ENCODE measurements at regions not wholly inside any gene's neighbourhood (a gene's known extent, or its start where the extent isn't known, plus 50 kb on each side); places are given as distances from the start of the nearest gene placed in this dataset.

- TF ChIP-seq CEBPB (IDR thresholded peaks at IDR 0.05; ENCODE audit: borderline replicate concordance in 1 of 2, low read depth in 2 of 2, low read length in 2 of 2) (no peak), TBL1XR1 (IDR thresholded peaks at IDR 0.05; ENCODE audit: low read depth, low read length) (no peak), WRNIP1 (IDR thresholded peaks at IDR 0.05; ENCODE audit: borderline replicate concordance, low read depth, low read length) (no peak), BCLAF1 (IDR thresholded peaks at IDR 0.05) (no peak), LARP7 (IDR thresholded peaks at IDR 0.05) (no peak)
- TF ChIP-seq, protein P1, sequence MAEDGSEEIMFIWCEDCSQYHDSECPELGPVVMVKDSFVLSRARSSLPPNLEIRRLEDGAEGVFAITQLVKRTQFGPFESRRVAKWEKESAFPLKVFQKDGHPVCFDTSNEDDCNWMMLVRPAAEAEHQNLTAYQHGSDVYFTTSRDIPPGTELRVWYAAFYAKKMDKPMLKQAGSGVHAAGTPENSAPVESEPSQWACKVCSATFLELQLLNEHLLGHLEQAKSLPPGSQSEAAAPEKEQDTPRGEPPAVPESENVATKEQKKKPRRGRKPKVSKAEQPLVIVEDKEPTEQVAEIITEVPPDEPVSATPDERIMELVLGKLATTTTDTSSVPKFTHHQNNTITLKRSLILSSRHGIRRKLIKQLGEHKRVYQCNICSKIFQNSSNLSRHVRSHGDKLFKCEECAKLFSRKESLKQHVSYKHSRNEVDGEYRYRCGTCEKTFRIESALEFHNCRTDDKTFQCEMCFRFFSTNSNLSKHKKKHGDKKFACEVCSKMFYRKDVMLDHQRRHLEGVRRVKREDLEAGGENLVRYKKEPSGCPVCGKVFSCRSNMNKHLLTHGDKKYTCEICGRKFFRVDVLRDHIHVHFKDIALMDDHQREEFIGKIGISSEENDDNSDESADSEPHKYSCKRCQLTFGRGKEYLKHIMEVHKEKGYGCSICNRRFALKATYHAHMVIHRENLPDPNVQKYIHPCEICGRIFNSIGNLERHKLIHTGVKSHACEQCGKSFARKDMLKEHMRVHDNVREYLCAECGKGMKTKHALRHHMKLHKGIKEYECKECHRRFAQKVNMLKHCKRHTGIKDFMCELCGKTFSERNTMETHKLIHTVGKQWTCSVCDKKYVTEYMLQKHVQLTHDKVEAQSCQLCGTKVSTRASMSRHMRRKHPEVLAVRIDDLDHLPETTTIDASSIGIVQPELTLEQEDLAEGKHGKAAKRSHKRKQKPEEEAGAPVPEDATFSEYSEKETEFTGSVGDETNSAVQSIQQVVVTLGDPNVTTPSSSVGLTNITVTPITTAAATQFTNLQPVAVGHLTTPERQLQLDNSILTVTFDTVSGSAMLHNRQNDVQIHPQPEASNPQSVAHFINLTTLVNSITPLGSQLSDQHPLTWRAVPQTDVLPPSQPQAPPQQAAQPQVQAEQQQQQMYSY (CRISPR knock-in tag; IDR thresholded peaks at IDR 0.05), result no peak
These were observed 1279.9 kb upstream of the NRXN1 start (continued) for GRCh38 chr2:52311862-52312261.

DNA sequence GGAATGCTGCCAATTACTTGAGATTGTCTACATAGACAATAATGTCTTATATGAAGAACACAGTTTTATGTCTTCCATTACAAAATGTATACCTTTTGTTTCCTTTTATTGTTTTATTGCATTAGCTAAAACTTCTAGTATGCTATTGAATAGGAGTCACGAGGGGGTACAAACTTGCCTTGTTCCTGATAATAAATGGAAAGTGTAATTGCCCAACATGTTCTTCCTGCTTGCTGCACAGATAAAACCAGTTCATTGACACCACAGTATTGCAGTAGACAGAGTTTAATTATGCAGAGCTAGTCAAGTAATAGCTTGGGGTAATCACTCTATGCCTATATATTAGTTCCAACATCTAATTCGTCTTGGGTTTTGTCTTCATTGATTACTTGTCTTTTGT is 1276.2 kb upstream of the NRXN1 start:
- no peak for TF ChIP-seq BACH1 (IDR thresholded peaks at IDR 0.05; ENCODE audit: borderline replicate concordance)
- TF ChIP-seq KAT2A (conservative IDR thresholded peaks at IDR 0.05; ENCODE audit: control insufficient read depth, low read depth, low read length), result no peak
- TF ChIP-seq MTA3 (IDR thresholded peaks at IDR 0.05; ENCODE audit: borderline replicate concordance, low read length), result no peak
- TF ChIP-seq LARP7 (IDR thresholded peaks at IDR 0.05), result no peak
- no peak for TF ChIP-seq RUNX3 (IDR thresholded peaks at IDR 0.05; ENCODE audit: low read length)
- TF ChIP-seq RFX5 (IDR thresholded peaks at IDR 0.05; ENCODE audit: low read depth, low read length), result no peak
- TF ChIP-seq EZH2 (IDR thresholded peaks at IDR 0.05; ENCODE audit: borderline replicate concordance, control insufficient read depth, low read depth, low read length), result no peak
- no peak for TF ChIP-seq EED (IDR thresholded peaks at IDR 0.05; ENCODE audit: low read depth)
- no peak for TF ChIP-seq SMC3 (IDR thresholded peaks at IDR 0.05; ENCODE audit: borderline replicate concordance, low read length)
- intact Hi-C loops (cut with micrococcal nuclease; ENCODE audit: unreplicated experiment), result no loop called here
- WGBS (ENCODE audit: insufficient coverage, insufficient replicate concordance, low lambda C conversion rate, missing lambda C conversion rate), result 0% methylated on average over 2 of the region's 2 CpGs
- no peaks in the 10 kb centered on the region for H3K27me3 ChIP-seq (replicated peaks in 1 of 2; ENCODE audit: control insufficient read depth in 2 of 2, insufficient read depth in 2 of 2, low read length in 1 of 2)
- H3K4me2 ChIP-seq (ENCODE audit: control insufficient read depth, insufficient read depth), result no peak overlapping the region
- H2AFZ ChIP-seq (ENCODE audit: control insufficient read depth, low read depth, low read length), result no peak overlapping the region
- FAIRE-seq (no peak), ATAC-seq (no peak), DNase-seq (ENCODE audit: low read depth, low spot score) (no peak)
- ChIA-PET CTCF (no interaction called here), SMC1A (ENCODE audit: uncharacterized antibody, unreplicated experiment) (interaction anchor here (1.2 kb wide), 1 partner anchor 84 kb away, joined by 3 read pairs; no protein-coding TSS in a partner anchor), RAD21 (ENCODE audit: unreplicated experiment) (no interaction called here), POLR2A (no interaction called here)
- H4K20me1 ChIP-seq (ENCODE audit: control insufficient read depth, insufficient read depth), result no peaks in the 10 kb centered on the region
- H3K9ac ChIP-seq (ENCODE audit: control insufficient read depth, insufficient read depth, low read length), result no peak overlapping the region
- H3K4me1 ChIP-seq (ENCODE audit: control insufficient read depth, insufficient read depth, low read length), result no peaks in the 10 kb centered on the region
- in situ Hi-C loops (cut with MboI), result no loop called here
- no peak overlapping the region for H3K4me3 ChIP-seq
- no peaks in the 10 kb centered on the region for H3K9me3 ChIP-seq (replicated peaks; ENCODE audit: control insufficient read depth, insufficient read depth, low read length)
- no peak overlapping the region for H3K27ac ChIP-seq (ENCODE audit: control insufficient read depth, insufficient read depth)
- no TSS peak for BruUV-seq (replicated peaks)
- no peaks in the 10 kb centered on the region for H3K79me2 ChIP-seq (ENCODE audit: control insufficient read depth, insufficient read depth, low read length)
- no peaks in the 10 kb centered on the region for H3K36me3 ChIP-seq (ENCODE audit: control insufficient read depth in 2 of 2, insufficient read depth in 2 of 2, low read length in 1 of 2)
